ENCODE measurements at regions not wholly inside any gene's neighbourhood (a gene's known extent, or its start where the extent isn't known, plus 50 kb on each side); places are given as distances from the start of the nearest gene placed in this dataset.

DNA sequence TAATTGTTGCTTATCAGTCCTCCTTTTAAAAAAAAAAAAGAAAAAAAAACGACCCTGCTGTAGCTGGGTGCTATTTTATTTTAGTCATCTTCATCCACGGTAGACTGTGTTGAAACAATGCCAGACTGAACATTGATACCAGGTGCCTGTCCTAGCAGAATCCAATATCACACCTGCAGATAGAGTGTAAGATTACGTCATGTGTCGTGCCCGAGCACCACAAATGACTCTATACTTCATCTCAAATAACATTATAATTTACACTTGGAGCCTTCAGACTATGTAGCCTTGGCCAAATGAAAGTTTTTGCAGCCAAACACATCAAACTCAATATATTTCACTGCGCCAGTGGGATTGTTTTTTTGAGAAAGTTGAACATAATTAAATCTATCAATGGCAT is 410.6 kb downstream of the FGF9 start:
- H3K9me3 ChIP-seq (ENCODE audit: insufficient read depth in 2 of 2, low read depth in 1 of 2, low read length in 1 of 2) = no peaks in the 10 kb centered on the region
- H3K36me3 ChIP-seq (ENCODE audit: control insufficient read depth in 2 of 4, insufficient read depth in 4 of 4, low read length in 3 of 4) = no peaks in the 10 kb centered on the region
- no peak overlapping the region for H3K4me2 ChIP-seq (ENCODE audit: insufficient read depth in 1 of 2, low read depth in 2 of 2, low read length in 2 of 2)
- ChIA-PET POLR2A (ENCODE audit: partially characterized antibody) (no interaction called here), CTCF (ENCODE audit: partially characterized antibody) (interaction anchor here (1.2 kb wide), 1 partner anchor 24 kb away, joined by 4 read pairs; no protein-coding TSS in a partner anchor)
- H3K56ac ChIP-seq (replicated peaks; ENCODE audit: insufficient read length, low read depth, low read length) = no peak overlapping the region
- H2AFZ ChIP-seq (ENCODE audit: low read length) = no peak overlapping the region
- peaks cover 5 to 19% (median 12%) of the 10 kb centered on the region in 4 experiments for H3K27me3 ChIP-seq (replicated peaks in 1 of 4; ENCODE audit: control insufficient read depth in 3 of 4, extremely low read depth in 1 of 4, insufficient read depth in 3 of 4, low read length in 3 of 4)
- no peak overlapping the region for H4K8ac ChIP-seq (ENCODE audit: extremely low read depth, insufficient read depth, low read length)
- no peaks in the 10 kb centered on the region for H3K79me1 ChIP-seq (ENCODE audit: low read depth, low read length)
- no peak overlapping the region for H2BK5ac ChIP-seq (ENCODE audit: low read depth, low read length)
- H3K9ac ChIP-seq (replicated peaks in 1 of 4; ENCODE audit: extremely low read depth in 1 of 4, low read depth in 3 of 4, low read length in 3 of 4) = no peak overlapping the region
- H2BK12ac ChIP-seq (ENCODE audit: low read depth, low read length) = no peak overlapping the region
- TF ChIP-seq CHD2 (IDR thresholded peaks at IDR 0.05; ENCODE audit: low read length) (no peak), TAF1 (IDR thresholded peaks at IDR 0.05; ENCODE audit: low read depth, low read length) (no peak), NANOG (IDR thresholded peaks at IDR 0.05; ENCODE audit: insufficient read depth, low read depth, low read length, poor library complexity, severe bottlenecking) (no peak), RFX5 (IDR thresholded peaks at IDR 0.05; ENCODE audit: borderline replicate concordance, low read depth, low read length) (no peak)
- no peak overlapping the region for H3K27ac ChIP-seq (ENCODE audit: low read depth, low read length)
- H3K79me2 ChIP-seq (ENCODE audit: control insufficient read depth in 1 of 2, insufficient read depth in 2 of 2, low read length in 2 of 2) = no peaks in the 10 kb centered on the region
- H4K20me1 ChIP-seq (replicated peaks in 1 of 2; ENCODE audit: control insufficient read depth in 1 of 2, insufficient read depth in 2 of 2, low read length in 2 of 2) = peaks cover 2 to 5% of the 10 kb centered on the region in 2 experiments
- H3K14ac ChIP-seq (ENCODE audit: insufficient read length) = no peak overlapping the region
- H4K5ac ChIP-seq (ENCODE audit: insufficient read length, low read depth, low read length) = no peak overlapping the region
- H3K23ac ChIP-seq (ENCODE audit: insufficient read length) = no peak overlapping the region
- FAIRE-seq (no peak), DNase-seq (ENCODE audit: low read depth in 1 of 2, low spot score in 2 of 2) (no peak)
- H3K4ac ChIP-seq (replicated peaks; ENCODE audit: insufficient read length, low read depth, low read length) = no peak overlapping the region
- no peaks in the 10 kb centered on the region for H3K23me2 ChIP-seq (ENCODE audit: low read depth, low read length)
- H3K18ac ChIP-seq (ENCODE audit: extremely low read depth, low read length) = no peak overlapping the region
- H2AK5ac ChIP-seq (ENCODE audit: low read depth, low read length) = no peak overlapping the region
- no peak overlapping the region for H3K4me3 ChIP-seq (ENCODE audit: extremely low read depth in 1 of 4, insufficient read depth in 2 of 4, low read depth in 3 of 4, low read length in 4 of 4)
- no peak overlapping the region for H2BK15ac ChIP-seq (ENCODE audit: low read length)
- H2BK120ac ChIP-seq (replicated peaks; ENCODE audit: low read depth, low read length) = no peak overlapping the region
- 94% methylated on average over 5 of the region's 6 CpGs; no CpG with 5 or more reads in 1 of the 2 experiments for WGBS, 2 experiments (ENCODE audit: extremely low coverage in 1 of 2, insufficient coverage in 1 of 2, insufficient read length in 1 of 2, insufficient replicate concordance in 2 of 2, low coverage in 1 of 2, low lambda C conversion rate in 2 of 2, missing lambda C conversion rate in 1 of 2)
- no peak overlapping the region for H2BK20ac ChIP-seq (ENCODE audit: low read length)
- H3K4me1 ChIP-seq (replicated peaks in 1 of 4; ENCODE audit: control insufficient read depth in 3 of 4, insufficient read depth in 4 of 4, low read length in 3 of 4) = no peaks in the 10 kb centered on the region
- no peak overlapping the region for H4K91ac ChIP-seq (replicated peaks; ENCODE audit: insufficient read length, low read length)
